PC-9 (cell line): ENCODE measurements at regions not wholly inside any gene's neighbourhood (a gene's known extent, or its start where the extent isn't known, plus 50 kb on each side); places are given as distances from the start of the nearest gene placed in this dataset.

Experiments
- BruUV-seq: library from RNA; stranded (reverse); fragments of 400-500 nt; replicated peaks from 2 replicates; lab custom pipeline; 2021; lab: Mats Ljungman, UMichigan
- CTCF ChIA-PET: fragments of 300-600 bp; sonication (Branson Sonifier 250); formaldehyde crosslinking; loops from one replicate; lab custom pipeline; 2022; ENCODE audit warnings: antibody characterized with exemption; lab: Charles Lee
- POLR2A ChIA-PET: fragments of 300-600 bp; sonication (Branson Sonifier 250); formaldehyde crosslinking; loops from one replicate; lab custom pipeline; 2022; ENCODE audit warnings: antibody characterized with exemption; ENCODE audit not compliant: unreplicated experiment; lab: Charles Lee
- DNase-seq, 2 experiments: peaks; one replicate each; pipeline versions ENCODE4 v3.0.0 to v3.0.0-alpha.2; 2015 to 2022; ENCODE audit warnings: mixed read lengths in 1 of 2
- H2AFZ ChIP-seq: fragments of 200-600 bp; sonication (generic); 2 replicates; pipeline ENCODE4 v1.8.1; 2017; ENCODE audit warnings: antibody characterized with exemption
- H3F3A ChIP-seq: fragments of 200-600 bp; sonication (generic); 2 replicates; pipeline ENCODE4 v1.8.1; 2017; ENCODE audit warnings: antibody characterized with exemption, mild to moderate bottlenecking, low read depth; ENCODE audit not compliant: insufficient read depth
- H3K27ac ChIP-seq: fragments of 200-600 bp; sonication (generic); 2 replicates; pipeline ENCODE4 v1.6.1; 2016; ENCODE audit warnings: mixed run types
- H3K27me3 ChIP-seq: fragments of 200-600 bp; sonication (generic); 2 replicates; pipeline ENCODE4 v1.6.1; 2016; ENCODE audit warnings: low read depth, mixed run types; ENCODE audit not compliant: insufficient read depth
- H3K36me3 ChIP-seq: fragments of 200-600 bp; sonication (generic); 2 replicates; pipeline ENCODE4 v1.6.1; 2016; ENCODE audit warnings: low read depth, mixed run types
- H3K4me1 ChIP-seq: fragments of 200-600 bp; sonication (generic); replicated peaks from 2 replicates; pipeline ENCODE4 v1.6.1; 2016; ENCODE audit warnings: mixed run types; ENCODE audit not compliant: insufficient read depth
- H3K4me2 ChIP-seq: fragments of 200-600 bp; sonication (generic); 2 replicates; pipeline ENCODE4 v1.6.1; 2017; ENCODE audit warnings: mixed run types
- H3K4me3 ChIP-seq: fragments of 200-600 bp; sonication (generic); 2 replicates; pipeline ENCODE4 v1.6.1; 2016; ENCODE audit warnings: mixed run types
- H3K79me2 ChIP-seq: fragments of 200-600 bp; sonication (generic); 2 replicates; pipeline ENCODE4 v1.6.1; 2017; ENCODE audit warnings: low read depth, mixed run types
- H3K9me2 ChIP-seq: fragments of 200-600 bp; sonication (generic); 2 replicates; pipeline ENCODE4 v1.8.1; 2017; ENCODE audit warnings: mild to moderate bottlenecking; ENCODE audit not compliant: insufficient read depth
- H3K9me3 ChIP-seq: fragments of 200-600 bp; sonication (generic); 2 replicates; pipeline ENCODE4 v1.8.1; 2016; ENCODE audit warnings: low read depth; ENCODE audit not compliant: insufficient read depth
- H4K20me1 ChIP-seq: fragments of 200-600 bp; sonication (generic); 2 replicates; pipeline ENCODE4 v1.8.1; 2017; ENCODE audit not compliant: insufficient read depth
- CTCF ChIP-seq: fragments of 200-600 bp; sonication (generic); conservative IDR thresholded peaks from 2 replicates; pipeline ENCODE4 v1.6.1; 2017; ENCODE audit warnings: mixed run types, antibody characterized with exemption, mild to moderate bottlenecking, moderate library complexity
- EZH2 ChIP-seq: fragments of 200-600 bp; sonication (generic); IDR thresholded peaks from 2 replicates; pipeline ENCODE4 v1.8.0; 2017; ENCODE audit warnings: antibody characterized with exemption, low read depth
- intact Hi-C: fragments of 100-400 bp; cut with micrococcal nuclease; formaldehyde crosslinking; loops from one replicate; pipeline ENCODE4 v1.10.0; 2022; ENCODE audit not compliant: unreplicated experiment

- no peak overlapping the region for H3K27ac ChIP-seq
- intact Hi-C loops, result no loop called here
- H3K4me3 ChIP-seq, result no peak overlapping the region
- H3K9me3 ChIP-seq, result no peaks in the 10 kb centered on the region
- no peaks in the 10 kb centered on the region for H3K36me3 ChIP-seq
- H3K4me1 ChIP-seq, result no peaks in the 10 kb centered on the region
- no peak overlapping the region for H3K4me2 ChIP-seq
- H3K27me3 ChIP-seq, result no peaks in the 10 kb centered on the region
- BruUV-seq, result no TSS peak
- H3K79me2 ChIP-seq, result no peaks in the 10 kb centered on the region
- TF ChIP-seq CTCF (no peak), EZH2 (no peak)
- H3F3A ChIP-seq, result no peaks in the 10 kb centered on the region
- DNase-seq, result peak in 1 of 2 experiments; percentile 6
- H2AFZ ChIP-seq, result no peak overlapping the region
- CTCF ChIA-PET, result no interaction called here
- POLR2A ChIA-PET, result interaction anchor here (0.6 kb wide), 1 partner anchor 47 kb away, joined by 5 read pairs; no protein-coding TSS in a partner anchor
- H3K9me2 ChIP-seq, result no peaks in the 10 kb centered on the region; the same call in 1 of the 2 replicates
- no peaks in the 10 kb centered on the region for H4K20me1 ChIP-seq
Measured at GRCh38 chr4:123233136-123233768, 163.3 kb upstream of the SPRY1 start.

- Histone ChIP-seq H3K27ac (no peak overlapping the region), H3K9me2 (no peaks in the 10 kb centered on the region), H3K9me3 (no peaks in the 10 kb centered on the region), H2AFZ (no peak overlapping the region), H3F3A (no peaks in the 10 kb centered on the region), H3K4me1 (no peaks in the 10 kb centered on the region), H3K79me2 (no peaks in the 10 kb centered on the region), H3K4me2 (no peak overlapping the region), H3K36me3 (no peaks in the 10 kb centered on the region), H3K27me3 (no peaks in the 10 kb centered on the region), H3K4me3 (no peak overlapping the region), H4K20me1 (no peaks in the 10 kb centered on the region)
- DNase-seq, result no peak
- no peak for TF ChIP-seq EZH2
- no peak for TF ChIP-seq CTCF
- POLR2A ChIA-PET, result no interaction called here
- CTCF ChIA-PET, result no interaction called here
- BruUV-seq, result no TSS peak
- intact Hi-C loops, result no loop called here
Measured at GRCh38 chr4:123234955-123235354, 161.6 kb upstream of the SPRY1 start.

- ChIA-PET CTCF (no interaction called here), POLR2A (no interaction called here)
- Histone ChIP-seq H3K36me3 (no peaks in the 10 kb centered on the region), H3K9me2 (no peaks in the 10 kb centered on the region), H4K20me1 (no peaks in the 10 kb centered on the region), H2AFZ (no peak overlapping the region), H3K79me2 (no peaks in the 10 kb centered on the region), H3K27me3 (no peaks in the 10 kb centered on the region), H3K4me2 (no peak overlapping the region), H3K4me1 (no peaks in the 10 kb centered on the region), H3F3A (no peaks in the 10 kb centered on the region), H3K9me3 (no peaks in the 10 kb centered on the region), H3K4me3 (no peak overlapping the region), H3K27ac (no peak overlapping the region)
- BruUV-seq, result no TSS peak
- no peak for DNase-seq
- intact Hi-C loops, result no loop called here
- TF ChIP-seq EZH2, result no peak
- no peak for TF ChIP-seq CTCF
Measured at GRCh38 chr4:123235431-123235830, 161.2 kb upstream of the SPRY1 start.
